Endothelial cell of umbilical vein (primary cell): ENCODE measurements at regions not wholly inside any gene's neighbourhood (a gene's known extent, or its start where the extent isn't known, plus 50 kb on each side); places are given as distances from the start of the nearest gene placed in this dataset.

Source experiments
- CTCF ChIP-seq, 2 donors: IDR thresholded peaks; 1 replicate in 1 of 2; 2 replicates in 1 of 2; pipeline ENCODE4 v1.5.1; 2011; ENCODE audit warnings: low read length in 2 of 2, mild to moderate bottlenecking in 2 of 2, moderate library complexity in 2 of 2, control low read depth in 1 of 2, inconsistent platforms in 1 of 2, low read depth in 1 of 2; ENCODE audit not compliant: insufficient read depth in 1 of 2; ENCODE audit errors: extremely low read depth in 1 of 2
- JUN ChIP-seq: IDR thresholded peaks from 2 replicates; pipeline ENCODE4 v1.6.1; 2011; ENCODE audit warnings: borderline replicate concordance, low read depth; ENCODE audit not compliant: insufficient read length, insufficient read depth
- MYC ChIP-seq: IDR thresholded peaks from one replicate; pipeline ENCODE4 v1.6.1; 2011; ENCODE audit warnings: mild to moderate bottlenecking, low read depth, low read length
- POLR2A ChIP-seq: IDR thresholded peaks from 2 replicates; pipeline ENCODE4 v1.6.1; 2012; ENCODE audit warnings: low read depth, mild to moderate bottlenecking, control low read depth, low read length

GRCh38 chr19:30942636-30943035, 406.6 kb downstream of the TSHZ3 start:
- TF ChIP-seq CTCF (IDR thresholded peaks at IDR 0.05; ENCODE audit: extremely low read depth in 1 of 2, insufficient read depth in 1 of 2, low read depth in 1 of 2, low read length in 2 of 2) (no peak), POLR2A (no peak), JUN (no peak), MYC (no peak)
